Central memory CD4-positive, alpha-beta T cell (primary cell): ENCODE measurements at regions not wholly inside any gene's neighbourhood (a gene's known extent, or its start where the extent isn't known, plus 50 kb on each side); places are given as distances from the start of the nearest gene placed in this dataset.

Source experiments
- DNase-seq: peaks from one replicate; pipeline ENCODE4 v3.0.0; 2022

GRCh38 chr14:94682061-94682516 is 69.9 kb downstream of the SERPINA3 start:
- no peak for DNase-seq

DNA sequence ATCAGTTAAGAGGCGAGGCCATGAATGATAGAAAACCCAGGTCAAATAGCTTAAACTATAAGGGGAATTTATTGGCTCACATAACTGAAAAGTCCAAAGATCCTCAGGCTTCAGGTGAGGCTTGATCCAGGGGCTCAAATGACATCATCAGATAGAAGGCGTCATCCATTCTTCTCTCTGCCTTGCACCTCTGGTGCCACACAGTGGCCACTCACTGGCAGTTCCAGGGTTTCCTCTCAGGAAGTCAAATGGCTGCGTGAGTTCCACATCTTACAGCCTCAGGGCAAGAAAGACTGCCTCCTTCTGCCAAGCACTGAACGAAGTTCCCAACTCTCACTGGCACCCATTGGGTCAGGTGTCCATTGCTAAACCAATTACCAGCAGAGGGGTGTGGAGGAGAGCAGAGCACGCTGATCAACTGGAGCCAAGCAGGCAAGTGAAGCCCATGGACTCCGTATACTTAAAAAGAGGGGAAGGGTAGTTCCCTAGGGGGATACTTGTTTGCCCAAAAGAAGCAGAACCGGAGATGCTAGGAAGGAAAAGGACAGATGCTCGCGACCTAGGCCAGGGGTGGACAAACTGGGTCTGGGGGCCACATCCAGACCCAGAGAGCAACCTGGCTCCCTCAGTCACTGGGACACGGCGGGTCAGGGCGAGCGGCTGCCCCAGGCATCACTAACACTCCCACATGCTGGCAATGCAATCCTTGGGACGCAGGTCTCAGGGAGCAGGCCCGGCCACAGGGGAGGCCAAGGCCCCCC is 69.3 kb downstream of the SERPINA3 start:
- no peak for DNase-seq

DNA sequence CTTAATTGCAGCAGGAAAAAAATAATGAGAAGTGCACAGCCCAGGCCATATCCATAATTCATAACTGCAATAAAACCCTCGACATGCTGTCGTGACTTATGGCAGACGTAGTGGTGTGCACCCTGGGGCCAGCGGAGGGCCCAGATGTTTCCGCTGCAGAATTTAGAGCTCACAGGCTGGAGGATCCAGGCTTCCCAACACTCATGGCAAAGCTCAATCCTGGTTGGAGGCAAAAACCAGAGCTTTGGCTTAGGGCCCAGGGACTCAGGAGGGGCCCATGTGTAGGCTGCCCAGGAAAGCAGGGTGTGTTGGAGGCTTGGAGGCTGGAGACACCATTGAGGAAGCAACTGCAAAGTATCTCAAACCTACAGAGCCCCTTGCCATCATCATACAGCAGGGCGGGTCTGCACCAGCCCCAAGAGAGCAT is 68.7 kb downstream of the SERPINA3 start:
- no peak for DNase-seq

DNA sequence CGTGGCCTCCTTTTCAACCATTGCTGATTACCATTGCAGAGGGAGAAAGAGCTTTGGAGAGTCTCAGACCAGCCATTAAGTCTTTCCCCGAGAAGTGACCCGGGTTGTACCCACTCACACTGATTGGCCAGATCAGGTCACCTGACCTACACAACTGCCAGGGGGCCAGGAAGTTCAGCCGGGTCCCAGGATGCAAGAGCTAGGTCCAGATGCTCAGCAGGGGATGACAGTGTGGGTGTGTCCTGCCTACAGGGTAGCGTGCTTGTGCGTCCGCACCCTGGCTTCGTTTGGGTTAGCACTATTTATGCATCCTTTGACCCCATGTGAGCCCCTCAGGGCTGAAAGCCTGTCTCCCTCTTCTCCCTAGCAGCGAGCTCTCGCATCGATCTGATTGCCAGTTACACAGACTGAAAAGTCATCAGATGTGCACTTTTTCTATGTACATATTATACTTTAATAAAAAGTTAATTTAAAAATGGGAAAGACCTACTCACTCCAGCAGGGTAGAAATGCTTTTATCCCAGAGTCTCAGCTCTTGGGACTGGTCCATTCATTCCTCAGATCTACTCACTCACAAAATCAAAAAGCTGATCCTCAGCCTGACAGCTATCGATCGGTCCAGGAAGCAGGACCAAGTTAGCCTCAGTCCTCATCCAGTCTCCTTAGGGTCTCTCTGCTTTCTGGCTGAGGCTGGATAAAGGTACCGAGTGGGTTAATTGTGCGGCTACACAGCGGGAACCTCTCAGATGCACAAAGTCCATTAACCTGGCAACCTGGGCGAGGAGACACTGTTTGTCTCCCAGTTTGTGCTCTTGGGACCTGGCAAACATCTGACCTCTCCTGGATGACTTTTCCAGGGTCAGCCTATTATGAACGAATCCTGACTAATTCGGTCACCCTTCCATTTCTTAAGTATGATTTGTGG is 68.0 kb downstream of the SERPINA3 start:
- no peak for DNase-seq

DNA sequence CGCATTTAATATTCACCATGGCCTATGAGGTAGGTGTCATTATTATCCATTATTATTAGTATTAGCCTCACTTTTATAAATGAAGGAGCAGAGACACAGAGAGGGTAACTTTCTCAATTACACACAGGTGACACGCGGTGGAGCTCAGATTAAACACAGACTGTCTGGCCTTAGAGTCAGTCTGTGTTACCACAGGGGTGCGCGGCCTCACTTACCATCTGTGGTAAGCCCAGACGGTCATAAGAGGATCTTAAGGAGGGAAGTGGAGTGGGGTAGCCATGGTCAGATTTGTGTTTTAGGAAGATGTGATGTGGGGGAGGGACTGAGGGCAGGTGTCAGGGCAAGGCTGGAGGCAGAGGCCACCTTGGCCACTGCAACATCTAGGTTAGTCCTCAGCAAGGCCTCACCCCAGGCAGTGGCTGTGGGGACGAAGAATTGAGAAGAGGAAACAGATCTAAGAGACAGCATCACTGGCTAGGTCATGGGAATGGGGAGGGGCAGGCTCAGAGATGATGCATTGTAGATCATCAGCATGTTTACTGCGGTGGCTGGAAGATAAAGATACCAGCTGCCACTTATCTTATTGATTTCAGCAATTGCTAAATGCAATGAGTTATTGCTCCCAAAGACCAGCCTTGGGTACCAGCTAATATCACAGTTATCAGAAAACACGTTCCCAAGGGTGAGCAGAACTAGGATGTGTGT is 67.1 kb downstream of the SERPINA3 start:
- DNase-seq, result no peak

DNA sequence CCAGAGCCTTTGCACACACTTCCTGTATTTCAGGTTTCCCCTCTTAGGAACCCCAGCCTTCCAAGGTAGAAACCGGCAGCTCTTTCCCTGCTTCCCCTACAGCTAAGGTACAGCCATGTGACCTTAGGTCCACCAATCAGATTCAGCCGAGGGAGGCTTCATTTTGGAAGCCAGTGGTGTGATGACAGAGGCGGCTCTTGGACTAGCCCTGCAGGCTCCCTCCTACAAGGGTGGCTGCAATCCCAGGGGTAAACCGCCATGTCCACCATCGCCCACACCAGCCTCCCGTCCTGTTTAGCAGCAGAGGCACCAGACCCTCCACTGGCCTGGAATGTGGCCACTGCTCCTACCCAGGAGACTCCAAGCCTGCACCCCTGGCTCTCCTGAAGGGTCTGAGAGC is 65.6 kb downstream of the SERPINA3 start:
- DNase-seq, result no peak

DNA sequence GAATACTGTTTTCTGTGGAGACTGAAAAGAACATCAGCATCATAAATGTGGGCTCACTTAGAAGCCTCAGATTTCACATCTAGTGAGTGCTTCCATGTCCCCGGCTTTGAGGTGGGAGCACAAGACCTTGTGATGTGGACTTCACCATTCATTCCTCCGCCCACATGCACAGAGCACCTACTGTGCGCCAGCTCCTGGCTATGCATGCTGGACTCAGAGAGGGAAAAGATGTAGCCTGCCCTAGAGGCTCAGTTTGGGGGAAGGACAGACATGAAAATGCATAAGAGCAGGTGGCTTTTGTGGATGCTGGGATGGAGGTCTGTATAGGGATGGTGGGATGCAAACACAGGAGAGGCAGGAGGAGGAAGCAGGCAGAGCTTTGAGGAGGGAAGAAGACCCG is 65.0 kb downstream of the SERPINA3 start:
- DNase-seq, result no peak

- DNase-seq, result no peak
Observed at GRCh38 chr14:94676495-94677185, 64.4 kb downstream of the SERPINA3 start.

- no peak for DNase-seq
Observed at GRCh38 chr14:94675036-94675435, 62.8 kb downstream of the SERPINA3 start.

DNA sequence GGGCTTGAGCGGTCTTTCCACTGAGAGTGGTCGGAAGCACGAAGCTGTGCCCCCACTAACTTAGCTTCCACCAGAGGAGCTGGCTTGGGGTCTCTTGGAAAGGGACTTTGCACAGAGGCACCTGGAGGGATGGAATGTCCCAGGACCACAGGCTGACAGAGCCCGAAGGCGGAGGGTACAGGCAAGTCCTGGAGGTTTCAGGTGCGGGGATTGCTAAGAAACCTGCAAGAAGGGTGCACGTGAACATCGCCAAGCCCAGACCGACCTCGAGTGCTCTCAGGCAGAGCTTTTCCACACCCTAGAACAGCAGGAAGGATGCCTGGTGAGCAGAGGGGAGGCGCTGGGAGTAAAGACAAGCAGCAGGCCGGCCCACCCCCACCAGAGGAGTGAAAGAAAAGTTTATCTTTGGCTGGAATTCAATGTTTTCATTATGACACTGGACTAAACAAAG is 61.6 kb downstream of the SERPINA3 start:
- DNase-seq, result no peak
